ENCODE measurements at regions not wholly inside any gene's neighbourhood (a gene's known extent, or its start where the extent isn't known, plus 50 kb on each side); places are given as distances from the start of the nearest gene placed in this dataset.
A peak's percentile ranks its signal among the peaks of the same experiment; 100 is the strongest.

DNA sequence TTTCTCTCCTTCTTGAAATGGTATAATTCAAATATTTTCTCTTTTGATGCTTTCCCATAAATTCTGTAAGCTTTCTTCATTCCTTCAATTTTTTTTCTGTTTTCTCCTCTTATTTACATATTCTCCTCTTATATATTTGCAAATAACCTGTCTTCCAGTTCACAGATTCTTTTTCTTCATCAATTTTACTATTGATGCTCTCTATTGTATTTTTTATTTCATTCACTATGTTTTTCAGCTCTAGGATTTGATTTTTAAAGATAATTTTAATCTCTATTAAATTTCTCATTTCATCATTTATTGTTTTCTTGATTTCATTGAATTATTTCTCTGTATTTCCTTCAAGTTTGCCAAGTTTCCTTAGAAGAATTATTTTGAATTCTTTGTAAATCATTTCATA lies 54.0 kb upstream of the PRPS1L1 start:
- Histone ChIP-seq H3K9me3 (replicated peaks; ENCODE audit: low read length) (peaks cover 9% of the 10 kb centered on the region), H3K36me3 (ENCODE audit: insufficient read depth, low read length) (no peaks in the 10 kb centered on the region), H3K27me3 (ENCODE audit: control insufficient read depth, insufficient read depth, low read length) (peaks cover 10% of the 10 kb centered on the region), H3K4me1 (ENCODE audit: control insufficient read depth, insufficient read depth, low read length) (no peaks in the 10 kb centered on the region), H3K4me3 (ENCODE audit: low read length) (no peak overlapping the region), H3K9ac (ENCODE audit: low read depth, low read length) (no peak overlapping the region), H3K4me2 (ENCODE audit: low read length) (no peak overlapping the region)

DNA sequence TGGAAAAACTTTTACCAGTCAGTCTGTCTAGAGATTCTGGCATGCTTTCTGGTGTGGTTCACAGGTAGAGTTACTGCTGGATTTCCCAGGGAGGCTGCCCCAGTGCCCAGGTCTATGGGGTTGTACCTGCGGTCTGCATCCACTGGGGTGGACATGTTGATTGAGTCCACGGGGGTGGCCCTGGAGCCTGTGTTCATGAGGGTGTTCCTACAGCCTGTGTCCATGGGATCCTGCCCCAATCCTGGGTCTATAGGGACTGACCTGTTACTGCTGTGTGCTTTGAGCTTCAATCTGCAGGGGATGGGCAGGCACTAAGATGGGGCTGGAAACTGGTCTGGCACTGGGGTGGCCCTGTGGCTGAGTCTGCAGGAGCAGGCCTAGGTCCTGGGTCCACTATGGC lies 54.5 kb upstream of the PRPS1L1 start:
- Histone ChIP-seq H3K9ac (ENCODE audit: low read depth, low read length) (no peak overlapping the region), H3K4me2 (ENCODE audit: low read length) (no peak overlapping the region), H3K4me3 (ENCODE audit: low read length) (no peak overlapping the region), H3K9me3 (replicated peaks; ENCODE audit: low read length) (peaks cover 9% of the 10 kb centered on the region), H3K4me1 (ENCODE audit: control insufficient read depth, insufficient read depth, low read length) (peaks cover 3% of the 10 kb centered on the region), H3K36me3 (ENCODE audit: insufficient read depth, low read length) (no peaks in the 10 kb centered on the region), H3K27me3 (ENCODE audit: control insufficient read depth, insufficient read depth, low read length) (peaks cover 13% of the 10 kb centered on the region)

DNA sequence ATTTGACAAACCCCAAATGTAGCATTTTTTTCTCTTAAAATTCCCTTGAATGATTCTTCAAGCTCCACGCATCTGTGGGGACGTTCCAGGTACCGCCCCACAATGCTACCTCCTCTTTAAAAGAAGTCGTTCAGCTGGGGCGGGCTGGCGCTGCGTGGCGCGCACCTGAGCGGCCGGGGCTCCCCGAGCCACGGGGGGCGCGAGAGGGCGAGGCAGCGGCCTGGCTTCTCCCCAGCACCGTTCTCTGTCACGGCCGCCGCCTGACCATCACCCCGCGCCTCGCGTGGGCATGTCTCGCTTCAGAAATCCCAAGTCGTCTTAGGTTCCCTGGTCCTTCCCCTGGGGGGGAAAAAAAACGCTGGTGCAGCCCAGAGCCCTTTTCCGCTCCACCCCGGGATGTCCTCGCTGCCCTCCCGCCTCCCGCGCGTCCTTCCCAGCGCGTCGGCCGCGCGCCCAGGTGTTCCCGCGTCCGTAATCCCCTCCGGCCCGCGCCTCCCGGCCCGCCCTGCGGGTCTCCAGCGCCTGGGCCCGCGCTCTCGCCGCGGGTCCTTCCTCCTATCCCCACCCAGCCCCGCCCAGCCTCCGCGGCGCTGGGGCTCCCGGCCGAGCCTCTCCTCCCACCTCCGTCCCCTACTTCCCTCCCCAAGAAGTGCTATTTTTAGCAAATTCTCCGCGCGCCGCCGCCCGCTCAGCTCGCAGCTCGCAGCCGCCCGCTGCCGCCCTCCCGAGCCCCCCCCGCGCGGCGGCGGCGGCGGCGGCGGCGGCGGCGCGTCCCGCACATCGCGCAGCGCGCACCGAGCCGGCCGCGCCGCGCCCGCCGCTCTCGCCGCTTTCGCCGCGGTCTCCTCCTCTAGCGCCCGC lies 58.7 kb upstream of the PRPS1L1 start:
- Histone ChIP-seq H3K9me3 (replicated peaks; ENCODE audit: low read length) (peaks cover 9% of the 10 kb centered on the region), H3K36me3 (ENCODE audit: insufficient read depth, low read length) (no peaks in the 10 kb centered on the region), H3K9ac (ENCODE audit: low read depth, low read length) (peak overlapping the region; percentile 43), H3K4me3 (ENCODE audit: low read length) (peak overlapping the region; percentile 77), H3K27me3 (ENCODE audit: control insufficient read depth, insufficient read depth, low read length) (peaks cover 40% of the 10 kb centered on the region), H3K4me1 (ENCODE audit: control insufficient read depth, insufficient read depth, low read length) (peaks cover 8% of the 10 kb centered on the region), H3K4me2 (ENCODE audit: low read length) (peak overlapping the region; percentile 98)

DNA sequence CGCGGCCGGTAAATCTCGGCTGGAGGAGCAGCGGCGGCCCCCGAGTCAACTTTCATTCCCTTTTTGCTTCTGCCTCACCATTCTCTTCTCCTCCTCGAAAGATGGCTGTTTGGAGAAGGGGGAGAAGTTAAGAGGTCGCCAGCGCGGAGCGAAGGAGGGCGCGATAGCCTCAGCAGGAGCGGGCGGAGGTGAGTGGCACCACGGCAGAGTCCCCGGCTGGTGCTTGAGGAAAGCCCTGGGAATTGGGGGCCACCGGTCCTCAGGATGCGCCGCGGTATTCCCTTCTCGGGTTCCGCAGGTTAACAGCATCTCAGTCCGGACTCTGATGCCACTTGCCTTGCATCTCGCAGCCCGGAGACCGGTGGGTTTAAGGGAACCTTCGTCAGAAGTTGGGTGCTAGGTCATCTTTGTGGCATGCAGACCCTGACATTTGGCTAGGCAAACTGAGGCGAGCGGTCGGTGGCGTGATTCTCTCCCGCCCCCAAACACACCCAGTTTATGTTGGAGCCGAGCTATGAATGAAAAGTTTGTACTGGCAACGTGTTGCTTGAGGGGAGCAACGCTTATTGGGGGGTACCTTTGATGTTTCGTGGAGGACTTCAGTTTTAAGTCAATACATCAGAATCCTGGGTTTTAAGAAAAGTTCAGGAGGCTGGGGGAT lies 59.5 kb upstream of the PRPS1L1 start:
- Histone ChIP-seq H3K4me2 (ENCODE audit: low read length) (peak overlapping the region; percentile 98), H3K36me3 (ENCODE audit: insufficient read depth, low read length) (no peaks in the 10 kb centered on the region), H3K4me3 (ENCODE audit: low read length) (peak overlapping the region; percentile 77), H3K9me3 (replicated peaks; ENCODE audit: low read length) (peaks cover 5% of the 10 kb centered on the region), H3K4me1 (ENCODE audit: control insufficient read depth, insufficient read depth, low read length) (peaks cover 8% of the 10 kb centered on the region), H3K27me3 (ENCODE audit: control insufficient read depth, insufficient read depth, low read length) (peaks cover 40% of the 10 kb centered on the region), H3K9ac (ENCODE audit: low read depth, low read length) (no peak overlapping the region)

DNA sequence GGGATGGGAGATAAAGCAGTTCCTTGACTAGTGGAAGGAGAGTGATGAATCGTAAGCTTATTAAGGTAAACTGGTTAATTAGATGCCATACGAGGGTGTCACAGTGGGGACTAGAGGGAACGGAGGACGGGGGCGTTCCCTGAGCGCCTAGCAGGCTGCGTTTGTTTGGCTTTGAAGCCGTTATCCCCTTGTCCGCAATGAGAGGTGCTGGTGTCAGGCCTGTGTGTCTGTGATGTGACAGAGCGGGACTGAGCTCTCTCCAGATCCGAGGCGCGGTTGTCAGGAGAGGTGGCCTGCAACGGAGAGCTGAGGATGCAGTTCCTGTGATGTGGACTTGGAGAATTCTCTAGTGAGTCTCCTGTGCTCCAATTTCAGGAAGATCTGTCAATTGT lies 60.0 kb upstream of the PRPS1L1 start:
- H3K4me1 ChIP-seq (ENCODE audit: control insufficient read depth, insufficient read depth, low read length), result peaks cover 8% of the 10 kb centered on the region
- H3K4me2 ChIP-seq (ENCODE audit: low read length), result no peak overlapping the region
- H3K9ac ChIP-seq (ENCODE audit: low read depth, low read length), result no peak overlapping the region
- H3K27me3 ChIP-seq (ENCODE audit: control insufficient read depth, insufficient read depth, low read length), result peaks cover 40% of the 10 kb centered on the region
- no peaks in the 10 kb centered on the region for H3K36me3 ChIP-seq (ENCODE audit: insufficient read depth, low read length)
- peak overlapping the region; percentile 77 for H3K4me3 ChIP-seq (ENCODE audit: low read length)
- peaks cover under 1% of the 10 kb centered on the region for H3K9me3 ChIP-seq (replicated peaks; ENCODE audit: low read length)

DNA sequence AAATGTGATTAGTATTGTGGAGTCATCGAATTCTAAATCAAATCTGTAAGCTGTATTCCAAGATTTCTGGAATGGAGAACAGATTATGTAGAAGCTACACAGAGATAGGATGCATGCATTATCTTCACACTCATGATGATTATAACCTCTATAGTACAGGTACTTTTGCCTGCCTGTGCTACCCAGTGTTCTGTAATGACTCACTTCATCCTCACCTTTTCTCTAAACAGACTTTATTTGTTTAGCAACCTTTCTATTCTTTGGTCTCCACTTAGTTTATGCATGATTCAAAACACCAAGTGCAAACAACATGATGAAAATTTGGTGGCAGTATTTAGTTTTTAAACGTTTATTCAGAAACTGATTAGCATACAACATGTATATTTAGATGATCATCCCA lies 68.4 kb upstream of the PRPS1L1 start:
- Histone ChIP-seq H3K36me3 (ENCODE audit: insufficient read depth, low read length) (no peaks in the 10 kb centered on the region), H3K9me3 (replicated peaks; ENCODE audit: low read length) (no peaks in the 10 kb centered on the region), H3K4me3 (ENCODE audit: low read length) (no peak overlapping the region), H3K9ac (ENCODE audit: low read depth, low read length) (no peak overlapping the region), H3K4me1 (ENCODE audit: control insufficient read depth, insufficient read depth, low read length) (no peaks in the 10 kb centered on the region), H3K4me2 (ENCODE audit: low read length) (no peak overlapping the region), H3K27me3 (ENCODE audit: control insufficient read depth, insufficient read depth, low read length) (no peaks in the 10 kb centered on the region)

DNA sequence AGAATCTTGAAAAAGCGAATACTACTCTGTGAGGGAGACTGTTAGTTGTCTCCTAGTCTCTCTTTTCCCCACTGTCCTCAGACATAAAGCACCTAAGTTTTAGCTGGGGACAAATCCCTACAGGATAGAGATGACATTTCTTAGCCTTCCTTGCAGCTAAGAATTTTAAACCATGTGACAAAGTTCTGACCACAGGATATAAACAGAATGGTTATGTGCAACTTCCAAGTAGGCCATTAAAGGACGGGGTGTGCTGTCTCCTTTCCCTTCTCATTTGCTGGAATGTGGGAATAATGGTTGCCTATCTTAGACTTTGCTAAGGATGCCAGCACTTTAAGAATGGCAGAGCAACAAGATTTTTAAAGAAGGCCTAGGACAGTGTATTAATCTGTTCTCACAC lies 74.9 kb upstream of the PRPS1L1 start:
- Histone ChIP-seq H3K9me3 (replicated peaks; ENCODE audit: low read length) (no peaks in the 10 kb centered on the region), H3K4me1 (ENCODE audit: control insufficient read depth, insufficient read depth, low read length) (no peaks in the 10 kb centered on the region), H3K27me3 (ENCODE audit: control insufficient read depth, insufficient read depth, low read length) (peaks cover 2% of the 10 kb centered on the region), H3K4me2 (ENCODE audit: low read length) (no peak overlapping the region), H3K4me3 (ENCODE audit: low read length) (no peak overlapping the region), H3K9ac (ENCODE audit: low read depth, low read length) (no peak overlapping the region), H3K36me3 (ENCODE audit: insufficient read depth, low read length) (no peaks in the 10 kb centered on the region)

DNA sequence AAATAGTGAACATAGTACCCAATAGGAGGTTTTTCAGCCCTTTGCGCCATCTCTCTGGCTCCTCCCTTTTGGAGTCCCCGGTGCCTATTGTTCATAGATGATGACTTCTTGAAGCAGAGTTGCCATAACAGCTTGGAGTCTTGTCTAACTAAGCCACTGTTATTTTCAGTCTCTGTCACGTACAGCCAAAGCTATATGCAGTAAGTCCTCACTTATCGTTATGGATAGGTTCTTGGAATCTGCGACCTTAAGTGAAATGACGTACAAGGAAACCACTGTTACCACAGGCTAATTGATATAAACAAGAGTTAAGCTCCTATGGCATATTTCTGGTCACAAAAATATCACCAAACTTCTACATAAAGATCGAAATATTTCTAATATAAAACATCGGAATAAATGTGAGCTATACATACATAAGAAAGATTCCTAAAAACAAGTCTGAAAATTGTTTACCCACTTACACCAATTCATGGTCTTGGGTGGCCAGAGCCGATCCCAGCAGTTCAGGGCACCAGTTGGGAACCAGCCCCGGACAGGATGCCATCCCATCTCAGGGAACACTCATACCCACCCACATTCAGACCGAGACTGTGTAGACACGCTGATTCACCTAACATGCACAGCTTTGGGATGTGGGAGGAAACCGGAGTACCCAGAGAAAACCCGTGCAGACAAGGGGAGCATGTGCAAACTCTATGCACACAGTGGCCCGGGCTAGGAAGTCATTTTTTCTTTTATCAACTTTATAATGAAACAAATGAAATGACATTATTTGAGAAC lies 76.0 kb upstream of the PRPS1L1 start:
- H3K4me1 ChIP-seq (ENCODE audit: control insufficient read depth, insufficient read depth, low read length), result no peaks in the 10 kb centered on the region
- no peak overlapping the region for H3K4me3 ChIP-seq (ENCODE audit: low read length)
- H3K36me3 ChIP-seq (ENCODE audit: insufficient read depth, low read length), result no peaks in the 10 kb centered on the region
- no peaks in the 10 kb centered on the region for H3K9me3 ChIP-seq (replicated peaks; ENCODE audit: low read length)
- H3K9ac ChIP-seq (ENCODE audit: low read depth, low read length), result no peak overlapping the region
- peaks cover 2% of the 10 kb centered on the region for H3K27me3 ChIP-seq (ENCODE audit: control insufficient read depth, insufficient read depth, low read length)
- no peak overlapping the region for H3K4me2 ChIP-seq (ENCODE audit: low read length)

DNA sequence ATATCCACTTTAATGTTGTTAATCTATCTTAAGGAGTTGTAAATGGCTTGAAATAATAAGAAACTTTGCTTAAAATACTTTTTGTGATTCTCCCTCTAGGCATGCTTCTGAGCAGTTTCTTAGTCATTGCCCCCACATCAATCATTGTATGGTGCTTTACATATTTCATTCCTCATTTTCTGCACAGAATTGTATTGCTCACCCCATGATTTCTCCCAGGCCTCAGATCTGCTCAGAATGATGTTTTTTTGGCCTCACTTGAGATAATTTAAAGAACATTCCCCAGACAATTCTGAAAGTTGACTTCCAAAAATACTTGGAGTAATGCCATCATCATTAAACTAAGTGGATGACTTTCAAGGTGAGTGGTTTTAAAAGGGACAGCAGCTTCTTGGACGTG lies 82.1 kb upstream of the PRPS1L1 start:
- H3K4me3 ChIP-seq (ENCODE audit: low read length), result no peak overlapping the region
- H3K4me2 ChIP-seq (ENCODE audit: low read length), result no peak overlapping the region
- H3K9me3 ChIP-seq (replicated peaks; ENCODE audit: low read length), result no peaks in the 10 kb centered on the region
- peaks cover 2% of the 10 kb centered on the region for H3K27me3 ChIP-seq (ENCODE audit: control insufficient read depth, insufficient read depth, low read length)
- no peaks in the 10 kb centered on the region for H3K36me3 ChIP-seq (ENCODE audit: insufficient read depth, low read length)
- no peak overlapping the region for H3K9ac ChIP-seq (ENCODE audit: low read depth, low read length)
- peaks cover 3% of the 10 kb centered on the region for H3K4me1 ChIP-seq (ENCODE audit: control insufficient read depth, insufficient read depth, low read length)

DNA sequence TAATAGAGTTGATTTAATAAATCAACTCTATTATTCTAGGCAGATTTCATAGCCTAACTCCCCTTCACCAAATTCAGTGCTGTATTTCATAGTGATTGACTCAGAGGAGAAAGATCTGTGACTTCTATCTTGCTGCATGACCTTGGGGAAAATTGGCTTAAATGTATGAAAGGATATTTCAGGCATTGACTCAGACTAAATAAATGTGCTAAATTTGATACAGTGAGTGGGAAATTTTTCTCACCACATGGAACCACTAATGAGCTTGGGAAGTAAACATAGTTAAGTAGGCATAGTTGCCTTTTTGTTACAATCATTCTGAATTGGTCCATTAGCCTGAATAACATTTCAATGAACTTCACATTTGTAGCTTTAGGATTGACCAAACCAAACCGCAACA lies 89.0 kb upstream of the PRPS1L1 start:
- Histone ChIP-seq H3K9me3 (replicated peaks; ENCODE audit: low read length) (no peaks in the 10 kb centered on the region), H3K36me3 (ENCODE audit: insufficient read depth, low read length) (no peaks in the 10 kb centered on the region), H3K27me3 (ENCODE audit: control insufficient read depth, insufficient read depth, low read length) (no peaks in the 10 kb centered on the region), H3K9ac (ENCODE audit: low read depth, low read length) (no peak overlapping the region), H3K4me1 (ENCODE audit: control insufficient read depth, insufficient read depth, low read length) (peaks cover 5% of the 10 kb centered on the region), H3K4me2 (ENCODE audit: low read length) (no peak overlapping the region), H3K4me3 (ENCODE audit: low read length) (no peak overlapping the region)

DNA sequence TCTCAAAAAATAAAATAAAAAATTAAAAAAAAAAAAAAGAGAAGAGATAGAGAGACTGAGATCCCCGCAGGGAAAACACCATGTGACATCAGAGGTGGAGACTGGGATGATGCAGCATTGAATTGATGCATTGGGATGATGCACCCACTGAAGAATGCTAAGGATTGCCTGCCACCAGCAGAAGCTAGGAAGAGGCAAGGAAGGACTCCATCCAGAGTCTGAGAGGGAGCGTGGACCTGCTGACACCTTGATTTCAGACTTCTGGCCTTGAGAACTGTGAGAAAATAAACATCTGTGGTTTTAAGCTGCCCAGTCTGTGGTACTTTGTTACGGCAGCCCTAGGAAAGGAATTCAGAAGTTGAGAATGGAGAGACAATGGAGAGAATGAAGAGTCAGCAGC lies 89.8 kb upstream of the PRPS1L1 start:
- Histone ChIP-seq H3K27me3 (ENCODE audit: control insufficient read depth, insufficient read depth, low read length) (no peaks in the 10 kb centered on the region), H3K4me3 (ENCODE audit: low read length) (no peak overlapping the region), H3K36me3 (ENCODE audit: insufficient read depth, low read length) (no peaks in the 10 kb centered on the region), H3K4me2 (ENCODE audit: low read length) (no peak overlapping the region), H3K4me1 (ENCODE audit: control insufficient read depth, insufficient read depth, low read length) (peaks cover 5% of the 10 kb centered on the region), H3K9ac (ENCODE audit: low read depth, low read length) (no peak overlapping the region), H3K9me3 (replicated peaks; ENCODE audit: low read length) (no peaks in the 10 kb centered on the region)
